Liver (tissue), 8 donors: ENCODE measurements at regions not wholly inside any gene's neighbourhood (a gene's known extent, or its start where the extent isn't known, plus 50 kb on each side); places are given as distances from the start of the nearest gene placed in this dataset.
A peak's percentile ranks its signal among the peaks of the same experiment; 100 is the strongest.
"Not testable (repeated sequence)": the region's sequence is repeated elsewhere in the genome, so short reads cannot be mapped to it uniquely, and the experiment has no call there.

Experiments used
- DNase-seq: peaks from one replicate; pipeline ENCODE4 v3.0.0-alpha.2; 2017; ENCODE audit warnings: low spot score
- H3K27ac ChIP-seq, 2 donors: one replicate each; pipeline ENCODE4 v1.7.0; 2013; ENCODE audit warnings: inconsistent platforms in 2 of 2, low read length in 2 of 2, control low read depth in 1 of 2, low read depth in 1 of 2, mild to moderate bottlenecking in 1 of 2
- H3K27me3 ChIP-seq, 4 donors: one replicate each; pipeline versions ENCODE4 v1.6.1 to v1.7.0; 2013; ENCODE audit warnings: low read length in 3 of 4, inconsistent platforms in 1 of 4, mild to moderate bottlenecking in 1 of 4, moderate library complexity in 1 of 4; ENCODE audit not compliant: control insufficient read depth in 4 of 4, insufficient read depth in 4 of 4
- H3K36me3 ChIP-seq, 4 donors: one replicate each; pipeline versions ENCODE4 v1.6.1 to v1.7.0; 2013; ENCODE audit warnings: low read length in 3 of 4, mild to moderate bottlenecking in 3 of 4, low read depth in 1 of 4, moderate library complexity in 1 of 4; ENCODE audit not compliant: control insufficient read depth in 4 of 4, insufficient read depth in 3 of 4
- H3K4me1 ChIP-seq, 4 donors: one replicate each; pipeline versions ENCODE4 v1.6.1 to v1.7.0; 2013; ENCODE audit warnings: low read length in 3 of 4, mild to moderate bottlenecking in 3 of 4, moderate library complexity in 1 of 4; ENCODE audit not compliant: control insufficient read depth in 4 of 4, insufficient read depth in 4 of 4
- H3K4me3 ChIP-seq, 3 donors: one replicate each; pipeline versions ENCODE4 v1.6.1 to v1.7.0; 2013; ENCODE audit warnings: low read length in 3 of 3, control low read depth in 1 of 3, low read depth in 1 of 3, mild to moderate bottlenecking in 1 of 3
- H3K9ac ChIP-seq, 2 donors: one replicate each; pipeline ENCODE4 v1.7.0; 2013; ENCODE audit warnings: low read length in 2 of 2, mild to moderate bottlenecking in 2 of 2, moderate library complexity in 2 of 2, control low read depth in 1 of 2, low read depth in 1 of 2
- H3K9me3 ChIP-seq, 4 donors: one replicate each; pipeline versions ENCODE4 v1.6.1 to v1.7.0; 2013; ENCODE audit warnings: low read length in 3 of 4; ENCODE audit not compliant: control insufficient read depth in 4 of 4
- ATF3 ChIP-seq: IDR thresholded peaks from 2 replicates; pipeline ENCODE4 v1.6.1; 2016; ENCODE audit warnings: antibody characterized with exemption
- FOXA1 ChIP-seq: IDR thresholded peaks from 2 replicates; pipeline ENCODE4 v1.6.1; 2016; ENCODE audit warnings: antibody characterized with exemption
- HNF4G ChIP-seq: IDR thresholded peaks from 2 replicates; pipeline ENCODE4 v1.6.1; 2016; ENCODE audit warnings: antibody characterized with exemption
- MAX ChIP-seq: IDR thresholded peaks from 2 replicates; pipeline ENCODE4 v1.6.1; 2016; ENCODE audit warnings: antibody characterized with exemption
- NR2F2 ChIP-seq: IDR thresholded peaks from 2 replicates; pipeline ENCODE4 v1.6.1; 2016; ENCODE audit warnings: antibody characterized with exemption
- RAD21 ChIP-seq, 2 donors: IDR thresholded peaks; 2 replicates each; pipeline ENCODE4 v1.6.1; 2016; ENCODE audit warnings: antibody characterized with exemption in 2 of 2, mild to moderate bottlenecking in 2 of 2
- REST ChIP-seq: IDR thresholded peaks from 2 replicates; pipeline ENCODE4 v1.6.1; 2016; ENCODE audit warnings: antibody characterized with exemption, mild to moderate bottlenecking
- RXRA ChIP-seq, 2 donors: IDR thresholded peaks; 2 replicates each; pipeline ENCODE4 v1.6.1; 2017 to 2018; ENCODE audit warnings: antibody characterized with exemption in 2 of 2, mild to moderate bottlenecking in 1 of 2
- SP1 ChIP-seq: IDR thresholded peaks from 2 replicates; pipeline ENCODE4 v1.6.1; 2018; ENCODE audit warnings: antibody characterized with exemption, mild to moderate bottlenecking
- YY1 ChIP-seq: IDR thresholded peaks from 2 replicates; pipeline ENCODE4 v1.6.1; 2016; ENCODE audit warnings: antibody characterized with exemption, mild to moderate bottlenecking
- WGBS: extraction: QIAGEN DNeasy Blood & Tissue Kit; methylation state at CpG from one replicate; pipeline ENCODE4 v1.1.7; 2013; 5-methylcytosine and 5-hydroxymethylcytosine counted together
- TF ChIP-seq, protein P1 (sequence below): fragments of 150-350 bp; IDR thresholded peaks from 2 replicates; pipeline ENCODE4 v1.5.1; 2017; ENCODE audit warnings: improper control_type of control experiment, low read depth, low read length; ENCODE audit not compliant: missing input control
- donor health status: healthy.
- donor health status: healthy.
- donor health status: healthy.
- donor health status: healthy.
- donor health status: healthy.

- 32% methylated on average over 1 of the region's 1 CpG for WGBS
- no peak for DNase-seq
- no peaks in the 10 kb centered on the region for H3K27me3 ChIP-seq
- TF ChIP-seq ATF3 (no peak), RXRA (IDR thresholded peaks at IDR 0.05) (no peak), YY1 (no peak), FOXA1 (no peak), SP1 (no peak), REST (no peak), RAD21 (IDR thresholded peaks at IDR 0.05) (no peak), MAX (no peak), HNF4G (no peak), NR2F2 (no peak)
- TF ChIP-seq, protein P1, sequence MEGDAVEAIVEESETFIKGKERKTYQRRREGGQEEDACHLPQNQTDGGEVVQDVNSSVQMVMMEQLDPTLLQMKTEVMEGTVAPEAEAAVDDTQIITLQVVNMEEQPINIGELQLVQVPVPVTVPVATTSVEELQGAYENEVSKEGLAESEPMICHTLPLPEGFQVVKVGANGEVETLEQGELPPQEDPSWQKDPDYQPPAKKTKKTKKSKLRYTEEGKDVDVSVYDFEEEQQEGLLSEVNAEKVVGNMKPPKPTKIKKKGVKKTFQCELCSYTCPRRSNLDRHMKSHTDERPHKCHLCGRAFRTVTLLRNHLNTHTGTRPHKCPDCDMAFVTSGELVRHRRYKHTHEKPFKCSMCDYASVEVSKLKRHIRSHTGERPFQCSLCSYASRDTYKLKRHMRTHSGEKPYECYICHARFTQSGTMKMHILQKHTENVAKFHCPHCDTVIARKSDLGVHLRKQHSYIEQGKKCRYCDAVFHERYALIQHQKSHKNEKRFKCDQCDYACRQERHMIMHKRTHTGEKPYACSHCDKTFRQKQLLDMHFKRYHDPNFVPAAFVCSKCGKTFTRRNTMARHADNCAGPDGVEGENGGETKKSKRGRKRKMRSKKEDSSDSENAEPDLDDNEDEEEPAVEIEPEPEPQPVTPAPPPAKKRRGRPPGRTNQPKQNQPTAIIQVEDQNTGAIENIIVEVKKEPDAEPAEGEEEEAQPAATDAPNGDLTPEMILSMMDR: no peak
- H3K9ac ChIP-seq: no peak overlapping the region
- H3K27ac ChIP-seq: no peak overlapping the region
- H3K4me3 ChIP-seq: no peak overlapping the region
- H3K4me1 ChIP-seq: no peaks in the 10 kb centered on the region
- H3K9me3 ChIP-seq: peaks cover 0 to 5% (median 2%) of the 10 kb centered on the region in 4 donors
- H3K36me3 ChIP-seq: no peaks in the 10 kb centered on the region
Measured at GRCh38 chr6:170003451-170004160, 252.2 kb downstream of the ERMARD start.

DNA sequence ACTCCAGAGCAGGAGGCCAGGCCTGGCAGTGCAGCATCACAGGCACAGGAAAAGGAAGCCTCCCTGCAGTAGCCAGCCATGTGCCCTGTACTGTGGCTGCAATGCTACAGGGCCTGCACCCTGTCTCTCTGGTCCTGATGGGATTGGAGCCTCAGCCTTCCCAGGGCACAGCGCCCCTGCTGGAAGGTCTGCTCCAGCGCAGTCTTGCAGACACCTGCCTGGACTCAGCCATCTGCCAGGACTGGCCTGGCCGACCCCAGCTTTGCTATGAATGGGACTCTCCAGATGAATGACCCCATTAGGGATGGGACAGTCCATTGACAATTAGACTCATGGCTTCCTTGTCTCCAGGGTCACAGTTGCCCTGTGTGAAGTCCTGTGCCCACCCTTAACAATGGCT, 251.6 kb downstream of the ERMARD start:
- Histone ChIP-seq H3K9me3 (peaks cover 0 to 5% (median 2%) of the 10 kb centered on the region in 4 donors), H3K9ac (no peak overlapping the region), H3K36me3 (no peaks in the 10 kb centered on the region), H3K4me1 (no peaks in the 10 kb centered on the region), H3K27me3 (no peaks in the 10 kb centered on the region), H3K4me3 (no peak overlapping the region), H3K27ac (no peak overlapping the region)
- TF ChIP-seq, protein P1: peak; percentile 20
- TF ChIP-seq REST (no peak), MAX (no peak), NR2F2 (no peak), RXRA (IDR thresholded peaks at IDR 0.05) (no peak), RAD21 (IDR thresholded peaks at IDR 0.05) (peak in 1 of 2 donors; percentile 6), HNF4G (no peak)
- 87% methylated on average over 3 of the region's 3 CpGs for WGBS
- no peak for DNase-seq

DNA sequence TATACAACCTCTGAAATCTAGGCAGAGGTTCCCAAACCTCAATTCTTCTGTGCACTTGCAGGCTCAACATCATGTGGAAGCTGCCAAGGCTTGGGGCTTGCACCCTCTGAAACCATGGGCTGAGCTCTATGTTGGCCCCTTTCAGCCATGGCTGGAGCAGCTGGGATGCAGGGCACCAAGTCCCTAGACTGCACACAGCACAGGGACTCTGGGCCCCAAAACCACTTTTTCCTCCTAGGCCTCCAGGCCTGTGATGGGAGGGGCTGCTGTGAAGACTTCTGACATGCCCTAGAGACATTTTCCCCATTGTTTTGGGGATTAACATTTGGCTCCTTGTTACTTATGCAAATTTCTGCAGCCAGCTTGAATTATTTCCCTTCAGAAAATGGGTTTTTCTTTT, 250.4 kb downstream of the ERMARD start:
- H3K9me3 ChIP-seq, H3K4me1 ChIP-seq, H3K27me3 ChIP-seq, H3K27ac ChIP-seq, H3K4me3 ChIP-seq, H3K36me3 ChIP-seq, DNase-seq, H3K9ac ChIP-seq: not testable (repeated sequence)
